Esophagus muscularis mucosa (tissue), 4 donors: ENCODE measurements at regions not wholly inside any gene's neighbourhood (a gene's known extent, or its start where the extent isn't known, plus 50 kb on each side); places are given as distances from the start of the nearest gene placed in this dataset.

Experiments used
- DNase-seq: peaks from one replicate; pipeline ENCODE4 v3.0.0-alpha.2; 2017; ENCODE audit errors: extremely low spot score
- H3K27ac ChIP-seq, 4 donors: fragments of 200-600 bp; sonication (generic); replicated peaks in 1 of 4; 1 replicate in 3 of 4; 2 replicates in 1 of 4; pipeline ENCODE4 v1.5.1; 2016 to 2019; ENCODE audit warnings: mild to moderate bottlenecking in 1 of 4
- H3K27me3 ChIP-seq, 4 donors: fragments of 200-600 bp; sonication (generic); one replicate each; pipeline versions ENCODE4 v1.5.1 to v1.6.0; 2016 to 2019
- H3K36me3 ChIP-seq, 4 donors: fragments of 200-600 bp; sonication (generic); one replicate each; pipeline ENCODE4 v1.5.1; 2016 to 2019
- H3K4me1 ChIP-seq, 4 donors: fragments of 200-600 bp; sonication (generic); one replicate each; pipeline ENCODE4 v1.5.1; 2016 to 2019
- H3K4me3 ChIP-seq, 4 donors: fragments of 200-600 bp; sonication (generic); 1 replicate in 2 of 4; 2 replicates in 2 of 4; pipeline ENCODE4 v1.5.1; 2016 to 2019; ENCODE audit warnings: mild to moderate bottlenecking in 4 of 4, moderate library complexity in 1 of 4
- H3K9me3 ChIP-seq, 4 donors: fragments of 200-600 bp; sonication (generic); 1 replicate in 3 of 4; 2 replicates in 1 of 4; pipeline ENCODE4 v1.5.1; 2016 to 2019
- EP300 ChIP-seq: sonication (generic); formaldehyde crosslinking; IDR thresholded peaks from one replicate; pipeline ENCODE4 v1.6.1; 2017; ENCODE audit warnings: antibody characterized with exemption
- POLR2A ChIP-seq: fragments of 450-650 bp; IDR thresholded peaks from one replicate; pipeline ENCODE4 v1.6.1; 2017; ENCODE audit warnings: antibody characterized with exemption, moderate library complexity, mild to moderate bottlenecking, low read depth
- POLR2AphosphoS5 ChIP-seq, 2 donors: sonication (generic); formaldehyde crosslinking; IDR thresholded peaks; one replicate each; pipeline ENCODE4 v1.6.1; 2017; ENCODE audit warnings: antibody characterized with exemption in 2 of 2
- WGBS: methylation state at CpG from one replicate; pipeline ENCODE4 v1.1.5; 2018; 5-methylcytosine and 5-hydroxymethylcytosine counted together
- intact Hi-C: fragments of 100-400 bp; cut with DNase I; formaldehyde crosslinking; loops from one replicate; pipeline ENCODE4 v1.15.1; 2023
- TF ChIP-seq, protein P1 (sequence below), 3 experiments: fragments of 200-600 bp in 2 of 3; fragments of 450-650 bp in 1 of 3; sonication (generic) in 2 of 3; IDR thresholded peaks; one replicate each; pipeline ENCODE4 v1.5.1; 2017 to 2019; ENCODE audit warnings: antibody characterized with exemption in 3 of 3, mild to moderate bottlenecking in 2 of 3, moderate library complexity in 1 of 3

DNA sequence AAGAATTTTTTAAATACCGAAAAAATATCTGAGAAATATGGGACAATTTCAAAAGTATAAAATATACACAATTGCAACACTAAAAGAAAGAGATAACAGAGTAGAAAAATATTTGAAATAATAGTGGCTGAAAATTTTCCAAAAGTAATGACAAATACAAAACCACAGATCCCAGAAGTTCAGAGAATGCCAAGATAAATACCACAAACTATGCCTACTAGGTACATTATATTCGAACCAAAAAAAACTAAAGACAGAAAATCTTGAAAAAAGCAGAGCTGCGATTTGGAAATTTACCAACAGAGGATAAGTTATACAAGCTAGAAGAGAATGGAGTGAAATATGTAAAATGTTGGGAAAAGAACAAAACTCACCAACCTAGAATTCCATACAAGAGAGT, 191.3 kb upstream of the ELAC2 start:
- no peaks in the 10 kb centered on the region for H3K36me3 ChIP-seq
- intact Hi-C loops: no loop called here

DNA sequence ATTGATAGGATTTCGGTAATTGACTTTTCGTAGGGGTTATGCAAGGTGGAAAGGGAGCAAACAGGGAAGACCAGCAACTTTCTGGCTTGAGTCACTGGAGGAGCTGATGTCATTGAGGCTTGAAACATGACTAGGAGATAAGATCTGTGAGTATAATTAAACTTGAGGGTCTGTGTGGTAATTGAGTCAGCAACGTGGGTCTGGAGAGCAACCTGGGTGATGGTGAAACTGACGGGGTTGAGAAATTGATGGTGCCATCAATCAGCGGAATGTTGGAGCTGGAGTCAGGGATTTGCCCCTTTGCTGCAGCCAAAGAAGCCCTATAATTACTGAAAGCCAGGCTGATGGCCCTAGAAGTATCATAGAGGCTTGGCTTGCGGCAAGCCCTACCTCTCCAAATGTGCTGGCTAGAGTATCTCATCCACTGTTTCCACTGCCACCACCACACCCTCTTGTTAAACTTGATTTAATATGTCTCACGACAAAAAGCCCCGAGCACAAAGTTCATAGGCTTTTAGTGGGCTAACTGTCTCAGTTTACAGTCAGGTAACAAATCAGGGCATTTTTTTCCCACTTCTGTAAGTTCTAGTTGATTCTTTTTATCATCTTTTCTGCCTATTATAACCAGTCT, 186.9 kb upstream of the ELAC2 start:
- no peaks in the 10 kb centered on the region for H3K4me1 ChIP-seq
- no peak overlapping the region for H3K27ac ChIP-seq
- H3K9me3 ChIP-seq: no peaks in the 10 kb centered on the region
- TF ChIP-seq, protein P1, sequence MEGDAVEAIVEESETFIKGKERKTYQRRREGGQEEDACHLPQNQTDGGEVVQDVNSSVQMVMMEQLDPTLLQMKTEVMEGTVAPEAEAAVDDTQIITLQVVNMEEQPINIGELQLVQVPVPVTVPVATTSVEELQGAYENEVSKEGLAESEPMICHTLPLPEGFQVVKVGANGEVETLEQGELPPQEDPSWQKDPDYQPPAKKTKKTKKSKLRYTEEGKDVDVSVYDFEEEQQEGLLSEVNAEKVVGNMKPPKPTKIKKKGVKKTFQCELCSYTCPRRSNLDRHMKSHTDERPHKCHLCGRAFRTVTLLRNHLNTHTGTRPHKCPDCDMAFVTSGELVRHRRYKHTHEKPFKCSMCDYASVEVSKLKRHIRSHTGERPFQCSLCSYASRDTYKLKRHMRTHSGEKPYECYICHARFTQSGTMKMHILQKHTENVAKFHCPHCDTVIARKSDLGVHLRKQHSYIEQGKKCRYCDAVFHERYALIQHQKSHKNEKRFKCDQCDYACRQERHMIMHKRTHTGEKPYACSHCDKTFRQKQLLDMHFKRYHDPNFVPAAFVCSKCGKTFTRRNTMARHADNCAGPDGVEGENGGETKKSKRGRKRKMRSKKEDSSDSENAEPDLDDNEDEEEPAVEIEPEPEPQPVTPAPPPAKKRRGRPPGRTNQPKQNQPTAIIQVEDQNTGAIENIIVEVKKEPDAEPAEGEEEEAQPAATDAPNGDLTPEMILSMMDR (IDR thresholded peaks at IDR 0.05): no peak
- TF ChIP-seq EP300 (no peak), POLR2AphosphoS5 (IDR thresholded peaks at IDR 0.05) (no peak), POLR2A (no peak)
- no peaks in the 10 kb centered on the region for H3K36me3 ChIP-seq
- intact Hi-C loops: no loop called here
- 73% methylated on average over 8 of the region's 8 CpGs for WGBS
- H3K4me3 ChIP-seq: no peak overlapping the region
- H3K27me3 ChIP-seq: no peaks in the 10 kb centered on the region
- DNase-seq: no peak

More for the DNA sequence above, 191.3 kb upstream of the ELAC2 start:
- H3K27me3 ChIP-seq: no peaks in the 10 kb centered on the region
- H3K4me1 ChIP-seq: no peaks in the 10 kb centered on the region
- H3K9me3 ChIP-seq: peaks cover 0 to 5% (median 0%) of the 10 kb centered on the region in 4 donors
- WGBS: 85% methylated on average over 3 of the region's 3 CpGs
- DNase-seq: no peak
- no peak overlapping the region for H3K4me3 ChIP-seq
- TF ChIP-seq POLR2A (no peak), POLR2AphosphoS5 (IDR thresholded peaks at IDR 0.05) (no peak), EP300 (no peak)
- TF ChIP-seq, protein P1 (IDR thresholded peaks at IDR 0.05): no peak
- H3K27ac ChIP-seq: no peak overlapping the region

DNA sequence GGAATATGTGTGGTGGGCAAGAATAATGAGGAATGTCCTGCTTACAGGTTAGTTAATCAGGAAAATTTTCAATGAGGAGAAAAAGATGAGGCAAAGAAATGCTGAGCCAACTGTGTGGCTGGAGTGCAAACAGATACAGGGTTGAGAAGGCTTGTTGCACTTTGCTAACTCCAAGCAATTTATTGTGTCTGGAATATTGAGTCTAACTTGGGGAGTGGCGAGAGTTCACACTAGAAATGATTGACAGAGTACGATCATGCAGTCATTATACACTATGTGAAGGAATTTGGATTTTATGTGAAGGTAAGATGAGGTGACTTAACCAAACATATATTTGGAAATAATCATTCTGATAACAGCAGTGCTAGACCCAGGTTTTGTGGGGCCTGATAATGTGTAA, 185.0 kb upstream of the ELAC2 start:
- no peak for DNase-seq
- H3K27ac ChIP-seq: no peak overlapping the region
- intact Hi-C loops: no loop called here
- 91% methylated on average over 2 of the region's 2 CpGs for WGBS
- H3K9me3 ChIP-seq: no peaks in the 10 kb centered on the region
- no peaks in the 10 kb centered on the region for H3K27me3 ChIP-seq
- no peaks in the 10 kb centered on the region for H3K36me3 ChIP-seq
- H3K4me1 ChIP-seq: no peaks in the 10 kb centered on the region
- TF ChIP-seq EP300: no peak
- TF ChIP-seq POLR2A: no peak
- TF ChIP-seq POLR2AphosphoS5 (IDR thresholded peaks at IDR 0.05): no peak
- TF ChIP-seq, protein P1 (IDR thresholded peaks at IDR 0.05): no peak
- H3K4me3 ChIP-seq: no peak overlapping the region

DNA sequence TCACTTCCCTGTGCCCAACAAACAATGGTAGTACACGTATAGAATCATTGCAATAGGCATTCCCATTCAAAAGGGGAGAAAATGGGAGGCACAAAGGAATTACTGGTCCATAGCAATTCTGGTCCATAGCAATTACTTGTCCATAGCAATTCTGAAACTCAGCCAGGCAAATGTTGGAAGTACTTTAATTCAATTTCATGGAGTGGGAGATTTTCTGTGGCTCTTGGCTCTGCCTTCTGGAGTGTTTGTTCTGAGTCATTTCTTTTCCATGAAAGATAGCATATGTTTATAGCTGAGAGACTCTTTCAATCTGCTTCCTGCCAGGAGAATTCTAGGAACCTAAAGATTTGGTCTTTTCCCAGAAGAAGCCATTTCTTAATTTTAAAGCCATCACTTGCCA, 182.8 kb upstream of the ELAC2 start:
- H3K9me3 ChIP-seq: no peaks in the 10 kb centered on the region
- WGBS: 50% methylated on average over 1 of the region's 1 CpG
- no peak overlapping the region for H3K27ac ChIP-seq
- H3K36me3 ChIP-seq: no peaks in the 10 kb centered on the region
- TF ChIP-seq EP300 (no peak), POLR2AphosphoS5 (IDR thresholded peaks at IDR 0.05) (no peak), POLR2A (no peak)
- TF ChIP-seq, protein P1 (IDR thresholded peaks at IDR 0.05): no peak
- H3K4me1 ChIP-seq: no peaks in the 10 kb centered on the region
- H3K4me3 ChIP-seq: no peak overlapping the region
- no peaks in the 10 kb centered on the region for H3K27me3 ChIP-seq
- intact Hi-C loops: no loop called here
- no peak for DNase-seq

DNA sequence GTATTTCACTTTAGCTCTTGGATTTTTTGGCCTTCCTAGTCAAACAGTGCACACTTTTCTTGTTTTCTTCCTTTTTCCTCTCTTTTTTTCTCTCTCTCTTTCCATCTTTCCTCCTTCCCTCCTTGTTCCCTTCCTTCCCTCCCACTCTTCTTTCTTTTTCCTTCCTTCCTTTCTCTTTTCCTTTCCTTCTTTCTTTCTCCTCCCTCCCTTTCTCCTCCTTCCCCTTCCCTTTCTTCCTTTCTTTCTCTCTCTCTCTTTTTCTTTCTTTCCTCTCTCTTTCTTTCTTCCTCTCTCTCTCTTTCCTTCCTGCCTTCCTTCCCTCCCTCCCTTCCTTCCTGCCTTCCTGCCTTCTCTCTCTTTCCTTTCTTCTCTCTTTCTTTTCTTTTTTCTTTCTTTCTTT, 181.6 kb upstream of the ELAC2 start:
- Histone ChIP-seq H3K27ac (no peak overlapping the region), H3K9me3 (no peaks in the 10 kb centered on the region), H3K4me1 (no peaks in the 10 kb centered on the region), H3K27me3 (no peaks in the 10 kb centered on the region), H3K36me3 (no peaks in the 10 kb centered on the region), H3K4me3 (no peak overlapping the region)
- intact Hi-C loops: no loop called here
- DNase-seq: no peak
- no peak for TF ChIP-seq POLR2AphosphoS5 (IDR thresholded peaks at IDR 0.05)
- no peak for TF ChIP-seq EP300
- TF ChIP-seq, protein P1 (IDR thresholded peaks at IDR 0.05): no peak
- no peak for TF ChIP-seq POLR2A
